ENCODE measurements at regions not wholly inside any gene's neighbourhood (a gene's known extent, or its start where the extent isn't known, plus 50 kb on each side); places are given as distances from the start of the nearest gene placed in this dataset.

DNA sequence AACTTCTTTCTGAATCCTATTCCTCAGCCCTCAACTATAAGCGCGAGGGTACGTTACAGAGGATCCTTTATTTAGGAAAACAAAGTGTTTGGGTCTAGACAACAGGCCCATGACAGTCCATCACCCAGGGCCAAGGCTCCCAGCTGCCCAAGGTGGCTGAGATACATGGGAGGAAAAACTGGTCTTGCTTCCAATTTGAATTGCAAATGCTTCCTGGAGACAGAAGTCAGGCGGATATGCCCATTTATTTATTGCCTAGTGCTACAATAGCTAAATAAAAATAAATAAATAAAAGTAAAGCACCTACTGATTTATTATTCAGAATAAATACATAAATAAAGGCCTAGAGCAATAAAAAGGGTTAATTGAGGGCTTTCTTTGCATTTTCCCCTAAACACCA lies 248.7 kb downstream of the DHX15 start:
- DNase-seq: no peak
- Histone ChIP-seq H3K9me3 (ENCODE audit: control insufficient read depth in 2 of 3, low read length in 3 of 3) (no peaks in the 10 kb centered on the region), H3K36me3 (ENCODE audit: control insufficient read depth in 2 of 3, insufficient read depth in 3 of 3, low read length in 3 of 3) (no peaks in the 10 kb centered on the region), H3K4me1 (ENCODE audit: control insufficient read depth in 2 of 2, insufficient read depth in 2 of 2, low read length in 2 of 2) (no peaks in the 10 kb centered on the region), H3K27me3 (ENCODE audit: control insufficient read depth in 2 of 2, insufficient read depth in 2 of 2, low read length in 2 of 2) (no peaks in the 10 kb centered on the region), H3K27ac (ENCODE audit: low read depth, low read length) (no peak overlapping the region), H3K4me3 (ENCODE audit: low read length) (no peak overlapping the region)
- intact Hi-C loops (cut with micrococcal nuclease): no loop called here
- CTCF ChIA-PET: no interaction called here
- Mint-ChIP-seq H3K9me3 (peaks cover 0 to 7% (median 0%) of the 10 kb centered on the region in 11 donors), H3K27me3 (peaks cover 0 to 16% (median 0%) of the 10 kb centered on the region in 5 donors), H3K4me3 (no peak overlapping the region), H3K36me3 (no peaks in the 10 kb centered on the region), H3K4me1 (no peaks in the 10 kb centered on the region), H3K27ac (no peak overlapping the region)
- POLR2A ChIA-PET: interaction anchor here (0.7 kb wide), 1 partner anchor 23 kb away, joined by 3 read pairs; no protein-coding TSS in a partner anchor
- no peak for ATAC-seq

DNA sequence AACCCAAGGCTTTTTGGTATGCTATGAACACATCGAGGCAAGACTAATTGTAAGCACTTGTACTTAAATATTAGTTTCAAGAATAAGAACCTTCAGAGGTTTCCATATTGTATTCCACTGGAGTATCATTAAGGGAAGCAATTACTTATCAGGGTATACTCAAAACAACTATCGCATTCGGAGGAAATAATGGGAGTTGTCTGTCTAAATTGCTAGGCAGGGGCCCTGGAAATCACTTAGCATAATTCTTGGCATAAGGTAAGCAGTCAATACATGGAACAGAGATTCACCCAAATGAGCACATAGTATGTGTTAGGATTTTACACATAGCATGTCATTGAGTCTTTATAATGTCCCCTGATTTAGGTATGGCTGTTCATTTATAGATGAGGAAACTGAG lies 249.4 kb downstream of the DHX15 start:
- Mint-ChIP-seq H3K4me3 (no peak overlapping the region), H3K27ac (no peak overlapping the region), H3K4me1 (no peaks in the 10 kb centered on the region), H3K27me3 (peaks cover 0 to 17% (median 0%) of the 10 kb centered on the region in 5 donors), H3K9me3 (peaks cover 0 to 7% (median 0%) of the 10 kb centered on the region in 11 donors), H3K36me3 (no peaks in the 10 kb centered on the region)
- H3K27me3 ChIP-seq (ENCODE audit: control insufficient read depth in 2 of 2, insufficient read depth in 2 of 2, low read length in 2 of 2): no peaks in the 10 kb centered on the region
- ATAC-seq (no peak), DNase-seq (no peak)
- H3K4me3 ChIP-seq (ENCODE audit: low read length): no peak overlapping the region
- no peaks in the 10 kb centered on the region for H3K4me1 ChIP-seq (ENCODE audit: control insufficient read depth in 2 of 2, insufficient read depth in 2 of 2, low read length in 2 of 2)
- intact Hi-C loops (cut with micrococcal nuclease): no loop called here
- ChIA-PET POLR2A (no interaction called here), CTCF (no interaction called here)
- no peaks in the 10 kb centered on the region for H3K36me3 ChIP-seq (ENCODE audit: control insufficient read depth in 2 of 3, insufficient read depth in 3 of 3, low read length in 3 of 3)
- no peaks in the 10 kb centered on the region for H3K9me3 ChIP-seq (ENCODE audit: control insufficient read depth in 2 of 3, low read length in 3 of 3)
- no peak overlapping the region for H3K27ac ChIP-seq (ENCODE audit: low read depth, low read length)

DNA sequence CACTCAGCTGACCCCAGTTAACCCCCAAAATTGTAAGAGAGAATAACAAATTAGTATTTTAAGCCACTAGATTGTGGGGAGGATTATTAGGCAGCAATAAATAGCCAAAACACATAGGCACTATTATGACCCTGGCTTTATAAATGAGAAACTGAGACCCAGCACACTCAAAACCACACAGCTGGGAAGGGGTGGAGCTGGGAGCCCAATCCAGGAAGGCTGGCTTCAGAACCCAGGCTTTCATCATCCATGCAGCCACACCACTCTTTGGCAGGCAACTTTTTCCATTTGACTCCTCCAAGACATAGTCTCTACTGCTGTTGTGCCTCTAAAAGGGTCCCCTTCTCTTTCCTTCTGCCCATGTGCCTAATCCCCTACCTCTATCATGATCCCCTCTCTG lies 253.8 kb downstream of the DHX15 start:
- no peak for DNase-seq
- no peak overlapping the region for H3K4me3 ChIP-seq (ENCODE audit: low read length)
- Mint-ChIP-seq H3K27ac (no peak overlapping the region), H3K9me3 (peaks cover 0 to 10% (median 0%) of the 10 kb centered on the region in 11 donors), H3K27me3 (peaks cover 0 to 17% (median 0%) of the 10 kb centered on the region in 5 donors), H3K4me1 (no peaks in the 10 kb centered on the region), H3K36me3 (no peaks in the 10 kb centered on the region), H3K4me3 (no peak overlapping the region)
- POLR2A ChIA-PET: no interaction called here
- no peak overlapping the region for H3K27ac ChIP-seq (ENCODE audit: low read depth, low read length)
- H3K9me3 ChIP-seq (ENCODE audit: control insufficient read depth in 2 of 3, low read length in 3 of 3): no peaks in the 10 kb centered on the region
- H3K36me3 ChIP-seq (ENCODE audit: control insufficient read depth in 2 of 3, insufficient read depth in 3 of 3, low read length in 3 of 3): no peaks in the 10 kb centered on the region
- intact Hi-C loops (cut with micrococcal nuclease): no loop called here
- ATAC-seq: no peak
- H3K4me1 ChIP-seq (ENCODE audit: control insufficient read depth in 2 of 2, insufficient read depth in 2 of 2, low read length in 2 of 2): no peaks in the 10 kb centered on the region
- H3K27me3 ChIP-seq (ENCODE audit: control insufficient read depth in 2 of 2, insufficient read depth in 2 of 2, low read length in 2 of 2): no peaks in the 10 kb centered on the region
- CTCF ChIA-PET: no interaction called here

- H3K36me3 ChIP-seq (ENCODE audit: control insufficient read depth in 2 of 3, insufficient read depth in 3 of 3, low read length in 3 of 3): no peaks in the 10 kb centered on the region
- peaks cover 0 to 17% (median 0%) of the 10 kb centered on the region in 5 donors for H3K27me3 Mint-ChIP-seq
- H3K4me3 Mint-ChIP-seq: no peak overlapping the region
- CTCF ChIA-PET: no interaction called here
- H3K36me3 Mint-ChIP-seq: no peaks in the 10 kb centered on the region
- no peaks in the 10 kb centered on the region for H3K4me1 ChIP-seq (ENCODE audit: control insufficient read depth in 2 of 2, insufficient read depth in 2 of 2, low read length in 2 of 2)
- no peaks in the 10 kb centered on the region for H3K4me1 Mint-ChIP-seq
- H3K4me3 ChIP-seq (ENCODE audit: low read length): no peak overlapping the region
- intact Hi-C loops (cut with micrococcal nuclease): no loop called here
- H3K9me3 Mint-ChIP-seq: peaks cover 0 to 10% (median 0%) of the 10 kb centered on the region in 11 donors
- no peak overlapping the region for H3K27ac Mint-ChIP-seq
- H3K27me3 ChIP-seq (ENCODE audit: control insufficient read depth in 2 of 2, insufficient read depth in 2 of 2, low read length in 2 of 2): no peaks in the 10 kb centered on the region
- no peak overlapping the region for H3K27ac ChIP-seq (ENCODE audit: low read depth, low read length)
- DNase-seq: no peak
- no peaks in the 10 kb centered on the region for H3K9me3 ChIP-seq (ENCODE audit: control insufficient read depth in 2 of 3, low read length in 3 of 3)
- no peak for ATAC-seq
- POLR2A ChIA-PET: no interaction called here
These were observed 254.2 kb downstream of the DHX15 start for GRCh38 chr4:24330172-24330571.

DNA sequence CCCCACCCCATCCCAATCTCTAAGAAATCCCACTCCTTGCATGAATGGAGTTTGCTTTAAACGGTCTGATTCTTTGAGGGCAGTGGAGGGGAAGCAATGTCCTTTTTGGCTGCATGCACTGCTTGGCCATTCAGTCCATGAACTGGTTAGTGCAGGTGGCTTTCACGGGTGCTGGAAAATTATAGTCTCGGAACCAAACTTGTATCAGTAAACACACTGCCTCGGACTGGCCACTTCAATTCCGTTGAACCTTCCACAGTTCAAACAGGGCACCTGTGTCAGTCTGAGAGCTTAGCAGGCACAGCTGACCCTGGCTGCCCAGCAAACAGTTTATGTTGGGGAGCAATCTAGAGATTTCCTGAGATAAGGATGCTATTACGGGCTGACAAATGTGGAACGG lies 255.6 kb downstream of the DHX15 start:
- intact Hi-C loops (cut with micrococcal nuclease): no loop called here
- ChIA-PET CTCF (no interaction called here), POLR2A (no interaction called here)
- H3K27ac Mint-ChIP-seq: no peak overlapping the region
- peaks cover 0 to 21% (median 0%) of the 10 kb centered on the region in 5 donors for H3K27me3 Mint-ChIP-seq
- no peaks in the 10 kb centered on the region for H3K4me1 Mint-ChIP-seq
- peaks cover 0 to 10% (median 0%) of the 10 kb centered on the region in 11 donors for H3K9me3 Mint-ChIP-seq
- Histone ChIP-seq H3K27me3 (ENCODE audit: control insufficient read depth in 2 of 2, insufficient read depth in 2 of 2, low read length in 2 of 2) (no peaks in the 10 kb centered on the region), H3K4me3 (ENCODE audit: low read length) (no peak overlapping the region), H3K27ac (ENCODE audit: low read depth, low read length) (no peak overlapping the region), H3K9me3 (ENCODE audit: control insufficient read depth in 2 of 3, low read length in 3 of 3) (no peaks in the 10 kb centered on the region), H3K4me1 (ENCODE audit: control insufficient read depth in 2 of 2, insufficient read depth in 2 of 2, low read length in 2 of 2) (no peaks in the 10 kb centered on the region), H3K36me3 (ENCODE audit: control insufficient read depth in 2 of 3, insufficient read depth in 3 of 3, low read length in 3 of 3) (no peaks in the 10 kb centered on the region)
- H3K4me3 Mint-ChIP-seq: no peak overlapping the region
- no peak for ATAC-seq
- no peaks in the 10 kb centered on the region for H3K36me3 Mint-ChIP-seq
- no peak for DNase-seq

DNA sequence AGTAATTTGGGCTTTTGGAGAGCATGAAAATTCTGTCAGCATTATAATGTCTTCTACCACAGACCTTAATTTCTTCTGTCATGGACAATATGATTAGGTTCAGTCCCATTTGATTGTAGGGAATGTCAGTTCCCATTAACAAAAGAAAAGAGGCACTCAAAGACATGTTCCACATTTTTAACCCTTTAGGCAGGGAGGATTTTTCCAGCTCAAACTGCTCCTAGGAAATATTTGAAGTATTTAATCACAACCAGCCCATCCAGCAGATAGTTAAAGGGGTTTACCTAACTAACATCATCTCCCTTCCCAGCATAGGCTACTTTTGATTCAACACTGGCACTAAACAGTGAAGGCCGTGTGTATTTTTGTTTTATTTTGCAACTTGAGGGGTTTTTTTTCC lies 256.0 kb downstream of the DHX15 start:
- ChIA-PET CTCF (no interaction called here), POLR2A (interaction anchor here (0.6 kb wide), 1 partner anchor 27 kb away, joined by 5 read pairs; no protein-coding TSS in a partner anchor)
- Histone ChIP-seq H3K4me3 (ENCODE audit: low read length) (no peak overlapping the region), H3K36me3 (ENCODE audit: control insufficient read depth in 2 of 3, insufficient read depth in 3 of 3, low read length in 3 of 3) (no peaks in the 10 kb centered on the region), H3K27me3 (ENCODE audit: control insufficient read depth in 2 of 2, insufficient read depth in 2 of 2, low read length in 2 of 2) (no peaks in the 10 kb centered on the region), H3K9me3 (ENCODE audit: control insufficient read depth in 2 of 3, low read length in 3 of 3) (no peaks in the 10 kb centered on the region), H3K4me1 (ENCODE audit: control insufficient read depth in 2 of 2, insufficient read depth in 2 of 2, low read length in 2 of 2) (no peaks in the 10 kb centered on the region), H3K27ac (ENCODE audit: low read depth, low read length) (no peak overlapping the region)
- H3K4me1 Mint-ChIP-seq: no peaks in the 10 kb centered on the region
- no peak overlapping the region for H3K27ac Mint-ChIP-seq
- ATAC-seq (no peak), DNase-seq (no peak)
- peaks cover 0 to 10% (median 0%) of the 10 kb centered on the region in 11 donors for H3K9me3 Mint-ChIP-seq
- H3K36me3 Mint-ChIP-seq: no peaks in the 10 kb centered on the region
- intact Hi-C loops (cut with micrococcal nuclease): no loop called here
- H3K27me3 Mint-ChIP-seq: peaks cover 0 to 21% (median 0%) of the 10 kb centered on the region in 5 donors
- H3K4me3 Mint-ChIP-seq: no peak overlapping the region

- Mint-ChIP-seq H3K27ac (no peak overlapping the region), H3K36me3 (no peaks in the 10 kb centered on the region)
- no peak for ATAC-seq
These were observed 261.4 kb downstream of the DHX15 start for GRCh38 chr4:24322995-24323394.

More at GRCh38 chr4:24322995-24323394, 261.4 kb downstream of the DHX15 start:
- Mint-ChIP-seq H3K4me3 (no peak overlapping the region), H3K9me3 (peaks cover 0 to 9% (median 2%) of the 10 kb centered on the region in 11 donors), H3K27me3 (peaks cover 0 to 9% (median 0%) of the 10 kb centered on the region in 5 donors), H3K4me1 (no peaks in the 10 kb centered on the region)
- Histone ChIP-seq H3K9me3 (ENCODE audit: control insufficient read depth in 2 of 3, low read length in 3 of 3) (no peaks in the 10 kb centered on the region), H3K36me3 (ENCODE audit: control insufficient read depth in 2 of 3, insufficient read depth in 3 of 3, low read length in 3 of 3) (no peaks in the 10 kb centered on the region), H3K27ac (ENCODE audit: low read depth, low read length) (no peak overlapping the region), H3K4me3 (ENCODE audit: low read length) (no peak overlapping the region), H3K27me3 (ENCODE audit: control insufficient read depth in 2 of 2, insufficient read depth in 2 of 2, low read length in 2 of 2) (no peaks in the 10 kb centered on the region), H3K4me1 (ENCODE audit: control insufficient read depth in 2 of 2, insufficient read depth in 2 of 2, low read length in 2 of 2) (no peaks in the 10 kb centered on the region)
- intact Hi-C loops (cut with micrococcal nuclease): no loop called here
- no peak for DNase-seq
- POLR2A ChIA-PET: no interaction called here
- CTCF ChIA-PET: no interaction called here

Data from naive thymus-derived CD4-positive, alpha-beta T cell (primary cell).